Right cardiac atrium (tissue), 5 donors: ENCODE measurements at regions not wholly inside any gene's neighbourhood (a gene's known extent, or its start where the extent isn't known, plus 50 kb on each side); places are given as distances from the start of the nearest gene placed in this dataset.
"Not testable (repeated sequence)": the region's sequence is repeated elsewhere in the genome, so short reads cannot be mapped to it uniquely, and the experiment has no call there.

Source experiments
- ATAC-seq, 2 donors: fragments of 200-7000 bp; cut with Tn5 transposase; one replicate each; pipeline versions ENCODE4 v1.8.0 to v1.9.1; 2020; ENCODE audit warnings: moderate library complexity in 2 of 2, mild to moderate bottlenecking in 1 of 2
- DNase-seq, 3 donors: peaks; one replicate each; pipeline ENCODE4 v3.0.0-alpha.2; 2020
- H3K27ac ChIP-seq: one replicate; pipeline ENCODE4 v1.5.1; 2013; ENCODE audit warnings: mild to moderate bottlenecking, low read length, control low read depth, moderate library complexity
- H3K27me3 ChIP-seq: one replicate; pipeline ENCODE4 v1.6.1; 2013; ENCODE audit not compliant: control insufficient read depth, insufficient read depth
- H3K4me1 ChIP-seq: one replicate; pipeline ENCODE4 v1.6.1; 2013; ENCODE audit warnings: low read length; ENCODE audit not compliant: control insufficient read depth, insufficient read depth
- H3K4me3 ChIP-seq: one replicate; pipeline ENCODE4 v1.5.1; 2013; ENCODE audit warnings: low read length, control low read depth
- H3K9me3 ChIP-seq: one replicate; pipeline ENCODE4 v1.6.1; 2013; ENCODE audit warnings: low read length; ENCODE audit not compliant: control insufficient read depth
- WGBS: extraction: QIAGEN DNeasy Blood & Tissue Kit; methylation state at CpG from one replicate; pipeline ENCODE4 v1.1.7; 2013; 5-methylcytosine and 5-hydroxymethylcytosine counted together
- intact Hi-C, 4 donors: fragments of 100-400 bp; cut with DNase I; formaldehyde crosslinking; loops; one replicate each; pipeline versions ENCODE4 v1.11.0 to v1.14.0; 2022 to 2023
- donor health status: healthy with polysubstance abuse.
- donor health status: DM: no; HTN: yes; CAD: no.
- donor health status: DM: no; HTN: no; CAD: no.
- donor health status: DM: no; HTN: yes; CAD: no; lungs with severe emphysema.
- donor health status: DM: yes; HTN: yes; CAD: no.

DNA sequence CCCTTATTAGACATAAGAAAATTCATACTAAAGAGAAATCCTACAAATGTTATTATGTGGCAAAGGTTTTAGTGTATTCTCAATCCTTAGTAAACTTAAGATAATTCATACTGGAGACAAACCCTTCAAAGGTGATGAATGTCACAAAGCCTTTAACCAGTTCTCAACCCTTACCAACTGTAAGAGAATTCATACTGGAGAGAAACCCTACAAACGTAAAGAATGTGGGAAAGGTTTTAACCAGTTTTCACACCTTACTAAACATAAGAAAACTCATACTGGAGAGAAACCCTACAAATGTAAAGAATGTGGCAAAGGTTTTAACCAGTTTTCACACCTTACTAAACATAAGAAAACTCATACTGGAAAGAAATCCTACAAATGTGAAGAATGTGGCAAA lies 93.2 kb downstream of the ZNF680 start:
- Histone ChIP-seq H3K27ac (no peak overlapping the region), H3K4me3 (no peak overlapping the region), H3K9me3 (no peaks in the 10 kb centered on the region), H3K27me3 (no peaks in the 10 kb centered on the region), H3K4me1 (no peaks in the 10 kb centered on the region)
- WGBS, result 39% methylated on average over 1 of the region's 1 CpG
- intact Hi-C loops, result no loop called here
- DNase-seq, result no peak
- ATAC-seq, result no peak

DNA sequence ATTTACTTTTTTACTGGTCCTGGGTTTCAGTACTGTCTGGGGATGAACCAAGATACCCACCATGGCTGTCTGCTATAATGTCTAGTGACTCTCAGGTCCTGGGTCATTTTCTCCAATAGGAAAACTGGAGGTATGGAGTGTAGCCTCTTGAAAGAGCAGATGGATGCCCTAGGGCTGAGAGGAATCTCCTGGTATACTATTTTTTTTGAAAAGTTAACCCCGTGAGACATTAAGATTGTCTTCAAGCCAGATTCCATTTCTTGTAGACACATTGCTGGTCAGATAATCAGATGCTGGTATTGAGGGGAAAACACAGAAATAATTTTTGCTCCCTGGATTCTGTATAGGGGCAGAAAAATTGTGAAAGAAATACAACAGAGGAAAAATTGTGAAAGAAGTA lies 97.3 kb downstream of the ZNF680 start:
- H3K9me3 ChIP-seq, result no peaks in the 10 kb centered on the region
- no peak overlapping the region for H3K4me3 ChIP-seq
- no peak overlapping the region for H3K27ac ChIP-seq
- intact Hi-C loops, result no loop called here
- no peaks in the 10 kb centered on the region for H3K27me3 ChIP-seq
- ATAC-seq (no peak), DNase-seq (no peak)
- H3K4me1 ChIP-seq, result no peaks in the 10 kb centered on the region
- WGBS, result 88% methylated on average over 1 of the region's 1 CpG

DNA sequence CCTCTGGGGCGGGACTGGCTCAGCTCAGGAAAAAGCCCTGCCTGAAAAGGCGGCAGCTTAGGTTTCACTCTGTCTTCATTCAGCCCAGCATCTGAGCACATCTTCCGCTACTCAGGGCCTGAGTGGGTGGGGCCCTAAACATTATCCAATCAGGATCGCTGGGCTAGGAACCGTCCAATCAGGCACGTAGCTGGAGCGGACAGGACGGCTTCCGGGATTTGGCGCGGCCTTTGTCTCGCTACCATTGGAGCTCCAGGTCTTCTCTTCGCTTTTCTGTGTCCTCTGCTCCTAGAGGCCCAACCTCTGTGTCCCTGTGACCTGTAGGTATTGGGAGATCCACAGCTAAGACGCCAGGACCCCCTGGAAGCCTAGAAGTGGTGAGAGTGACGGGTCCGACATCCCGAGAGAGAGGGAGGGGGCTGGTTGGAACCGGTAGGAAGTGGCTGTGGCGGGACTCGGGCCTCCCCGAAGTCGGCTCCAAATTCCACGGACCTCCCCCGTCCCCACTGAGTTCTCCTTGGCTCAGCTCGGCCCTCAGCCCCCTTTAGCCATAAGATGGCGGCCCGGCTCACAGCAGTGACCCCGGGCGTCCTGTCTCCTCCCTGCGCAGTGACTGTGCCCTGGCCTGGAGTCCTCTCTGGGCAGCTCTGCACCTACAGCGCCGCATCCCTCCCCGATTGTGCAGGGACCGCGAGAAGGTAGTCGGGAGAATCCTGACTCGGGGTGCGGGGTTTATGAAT lies 99.1 kb downstream of the ZNF680 start:
- intact Hi-C loops, result no loop called here
- Histone ChIP-seq H3K4me1 (no peaks in the 10 kb centered on the region), H3K4me3 (peak overlapping the region; percentile 57), H3K9me3 (no peaks in the 10 kb centered on the region), H3K27me3 (no peaks in the 10 kb centered on the region), H3K27ac (no peak overlapping the region)
- ATAC-seq, result peak; percentile 100
- WGBS, result 28% methylated on average over 38 of the region's 38 CpGs
- DNase-seq, result peak; percentile 79 to 93 (median 89)

DNA sequence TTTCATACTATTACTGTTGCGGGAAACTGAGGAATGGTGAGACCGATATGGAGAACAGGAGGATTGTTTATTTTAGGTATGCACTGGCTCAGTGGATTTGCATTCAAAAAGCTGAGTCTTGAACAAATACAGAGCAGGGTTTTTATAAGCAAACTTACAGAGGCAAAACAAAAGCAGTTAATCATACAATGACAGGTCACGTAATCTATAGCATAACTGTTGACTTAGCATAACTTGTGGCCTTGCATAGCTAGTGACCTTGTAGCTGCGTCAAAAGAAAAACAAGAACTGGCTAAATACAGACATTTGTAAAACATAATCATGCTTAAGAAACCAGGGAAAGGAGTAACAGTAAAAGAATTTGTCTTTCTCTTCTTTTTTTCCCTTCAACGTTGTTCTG lies 103.0 kb downstream of the ZNF680 start:
- H3K4me1 ChIP-seq, intact Hi-C loops, H3K9me3 ChIP-seq, DNase-seq, ATAC-seq, H3K27me3 ChIP-seq, H3K4me3 ChIP-seq, H3K27ac ChIP-seq: not testable (repeated sequence)
- WGBS, result 80% methylated on average over 5 of the region's 5 CpGs

DNA sequence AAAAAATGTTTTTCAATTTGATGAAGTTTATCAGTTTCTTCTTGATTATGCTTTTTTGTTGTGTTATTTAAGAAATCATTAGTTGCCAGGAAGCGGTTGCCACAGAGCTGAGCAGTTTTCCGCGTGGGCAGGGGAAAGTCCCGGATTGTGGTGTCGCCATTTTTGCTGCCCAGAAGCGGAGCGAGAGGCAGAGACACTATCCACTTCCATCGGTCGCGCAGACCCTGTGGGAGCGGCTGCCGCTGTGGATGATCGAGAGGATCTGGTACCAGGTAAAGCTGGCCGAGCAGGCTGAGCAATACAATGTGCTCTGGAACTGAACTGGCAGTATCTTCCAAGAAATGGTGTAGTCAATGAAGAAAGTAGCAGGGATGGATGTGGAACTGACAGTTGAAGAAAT lies 119.8 kb downstream of the ZNF736 start:
- no peaks in the 10 kb centered on the region for H3K27me3 ChIP-seq
- H3K4me3 ChIP-seq, result no peak overlapping the region
- peaks cover 3% of the 10 kb centered on the region for H3K9me3 ChIP-seq
- no peak overlapping the region for H3K27ac ChIP-seq
- intact Hi-C loops, result no loop called here
- H3K4me1 ChIP-seq, result no peaks in the 10 kb centered on the region
- DNase-seq (no peak), ATAC-seq (no peak)
- WGBS, result 85% methylated on average over 14 of the region's 14 CpGs

DNA sequence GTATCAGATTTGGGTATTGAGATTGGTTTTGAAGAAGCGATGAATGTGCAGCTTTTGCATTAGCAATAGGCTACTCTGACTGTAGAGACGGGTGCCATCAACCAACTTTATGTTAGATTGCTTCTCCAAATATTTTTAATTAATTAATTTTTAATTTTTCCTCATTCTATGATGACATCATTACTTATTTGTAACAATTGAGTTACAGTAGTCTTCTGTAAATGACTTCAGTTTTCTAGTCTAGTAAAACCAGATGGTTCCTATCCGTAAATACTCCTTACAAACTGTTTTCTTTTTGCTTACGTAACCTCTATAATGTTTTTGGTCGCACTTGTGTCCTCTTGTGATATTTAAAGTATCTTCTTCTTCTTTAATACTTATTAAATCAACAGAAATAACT lies 118.1 kb downstream of the ZNF736 start:
- no peaks in the 10 kb centered on the region for H3K27me3 ChIP-seq
- intact Hi-C loops, result no loop called here
- DNase-seq (no peak), ATAC-seq (no peak)
- H3K4me3 ChIP-seq, result no peak overlapping the region
- H3K9me3 ChIP-seq, result peaks cover 3% of the 10 kb centered on the region
- no peaks in the 10 kb centered on the region for H3K4me1 ChIP-seq
- WGBS, result 86% methylated on average over 5 of the region's 5 CpGs
- no peak overlapping the region for H3K27ac ChIP-seq

DNA sequence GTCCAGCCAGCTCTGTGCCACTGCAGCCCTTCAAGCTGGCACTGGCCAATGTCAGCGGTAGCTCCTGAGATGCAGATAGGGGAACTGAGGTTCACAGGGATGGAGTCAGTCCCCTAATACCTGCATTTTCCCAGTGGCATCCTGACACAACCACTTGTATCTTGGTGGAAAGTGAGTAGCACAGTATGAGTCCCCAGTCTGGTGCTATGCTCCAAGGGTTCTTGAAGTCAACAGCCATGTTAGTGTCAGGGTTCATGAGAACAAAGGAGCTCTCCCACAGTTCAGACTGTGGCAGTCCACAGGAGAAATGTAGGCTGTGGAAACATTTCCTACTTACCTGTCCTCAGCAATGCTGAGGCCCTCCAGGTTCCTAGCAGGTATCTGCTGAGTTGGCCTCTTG lies 115.5 kb downstream of the ZNF736 start:
- no peak overlapping the region for H3K4me3 ChIP-seq
- H3K4me1 ChIP-seq, result no peaks in the 10 kb centered on the region
- 100% methylated on average over 1 of the region's 1 CpG for WGBS
- DNase-seq (no peak), ATAC-seq (no peak)
- H3K27me3 ChIP-seq, result no peaks in the 10 kb centered on the region
- intact Hi-C loops, result no loop called here
- peaks cover 3% of the 10 kb centered on the region for H3K9me3 ChIP-seq
- no peak overlapping the region for H3K27ac ChIP-seq

DNA sequence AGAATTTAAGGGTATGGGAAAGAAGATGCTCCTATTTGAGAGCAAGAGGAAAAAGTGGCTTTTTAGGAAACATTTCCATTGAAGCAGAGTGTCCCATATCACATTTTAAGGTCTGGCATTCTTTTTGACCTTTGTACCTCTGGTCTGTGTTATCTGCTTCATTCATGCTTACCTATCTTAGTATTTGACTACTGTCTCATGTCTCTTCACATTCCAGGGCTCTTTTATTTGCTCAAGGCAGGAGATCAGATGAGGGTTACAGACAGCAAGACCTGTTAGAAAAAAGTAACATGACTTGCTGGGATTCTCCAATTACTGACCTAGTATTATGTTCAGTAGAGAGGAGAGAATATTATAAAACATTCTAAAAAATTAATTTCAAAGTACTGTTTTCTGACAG lies 111.7 kb downstream of the ZNF736 start:
- ATAC-seq, result not testable (repeated sequence)

DNA sequence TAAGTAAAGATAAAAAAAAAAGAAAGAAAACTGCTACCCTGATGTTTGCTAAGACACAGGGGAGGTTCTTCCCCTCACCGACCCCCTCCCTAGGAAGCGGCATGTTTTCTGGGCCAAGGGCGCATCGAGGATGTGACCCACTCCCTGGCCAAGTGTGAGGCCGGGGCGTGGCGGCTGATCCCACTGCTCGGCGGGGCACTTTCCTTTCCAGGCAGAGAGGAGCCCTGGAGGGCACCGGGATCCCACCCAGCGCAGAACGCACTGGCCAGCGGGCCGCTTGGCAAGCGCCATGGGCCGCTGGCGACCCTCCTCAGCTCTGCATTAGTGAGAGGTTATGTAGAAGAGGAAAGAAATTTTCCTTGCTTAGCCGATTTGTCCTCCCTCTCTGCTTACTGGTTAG lies 93.4 kb downstream of the ZNF736 start:
- Histone ChIP-seq H3K9me3 (no peaks in the 10 kb centered on the region), H3K27ac (no peak overlapping the region), H3K4me1 (no peaks in the 10 kb centered on the region), H3K4me3 (no peak overlapping the region), H3K27me3 (no peaks in the 10 kb centered on the region)
- 91% methylated on average over 18 of the region's 18 CpGs for WGBS
- DNase-seq, result peak in 1 of 3 donors; percentile 31
- intact Hi-C loops, result no loop called here
- no peak for ATAC-seq

More for the DNA sequence above, 111.7 kb downstream of the ZNF736 start:
- DNase-seq, intact Hi-C loops, H3K27ac ChIP-seq, H3K4me1 ChIP-seq, H3K4me3 ChIP-seq, H3K9me3 ChIP-seq, H3K27me3 ChIP-seq: not testable (repeated sequence)
